ENCODE measurements at regions not wholly inside any gene's neighbourhood (a gene's known extent, or its start where the extent isn't known, plus 50 kb on each side); places are given as distances from the start of the nearest gene placed in this dataset.

DNA sequence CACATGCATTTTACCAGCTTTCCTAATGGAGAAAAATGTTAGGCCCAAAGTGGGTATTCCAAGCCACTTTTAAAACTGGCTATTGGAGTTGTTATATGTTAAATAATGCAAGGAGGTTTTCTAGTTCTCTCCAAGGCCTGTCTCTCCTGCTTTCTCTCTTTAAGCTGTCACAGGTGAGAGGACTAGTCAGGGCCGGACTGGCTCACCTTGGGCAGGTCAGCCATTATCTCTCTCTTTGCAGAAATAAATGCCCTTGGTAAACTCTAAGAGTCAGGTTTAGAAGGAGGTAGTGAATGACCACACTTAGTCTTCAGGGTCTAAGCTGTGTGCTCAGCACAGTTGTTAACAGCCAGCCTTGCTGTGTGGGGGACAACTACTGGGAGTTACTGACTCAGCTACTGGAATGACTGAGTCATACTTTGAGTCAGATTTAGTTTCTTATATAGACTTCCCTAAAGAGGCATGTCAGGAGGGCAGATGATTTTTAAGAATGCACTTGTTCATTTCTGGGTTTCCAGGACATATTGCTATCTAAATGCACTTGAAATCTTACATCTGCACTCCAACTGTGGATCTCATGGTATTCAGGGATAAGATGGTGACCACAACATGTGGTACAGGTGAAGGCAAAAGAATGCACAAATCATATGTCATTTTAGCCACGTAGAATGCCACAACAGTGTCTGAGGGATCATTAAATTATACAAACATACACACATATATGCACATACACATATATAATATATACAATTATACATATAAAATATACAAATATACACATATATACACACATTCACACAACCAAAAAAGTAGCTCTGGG lies 719.4 kb downstream of the EPM2A start:
- DNase-seq (ENCODE audit: low spot score) = no peak

DNA sequence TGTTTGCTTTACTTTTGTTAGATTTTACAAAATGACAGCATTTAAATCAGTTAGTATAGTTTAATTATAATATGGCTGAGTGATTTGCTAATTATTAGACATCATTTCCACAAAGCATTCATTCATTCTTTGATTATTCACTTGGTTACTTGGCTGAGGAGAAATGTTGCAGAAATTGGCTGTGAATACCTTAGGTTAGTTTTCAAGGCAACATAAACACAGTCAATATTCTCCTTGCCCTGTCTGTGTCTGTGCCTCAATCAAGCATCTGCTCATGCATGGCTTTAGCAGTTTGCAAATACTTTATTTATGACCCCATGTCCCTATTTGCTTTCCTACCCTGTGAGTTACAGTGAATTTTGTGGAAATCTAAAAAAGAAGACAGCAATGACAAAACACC lies 718.3 kb downstream of the EPM2A start:
- no peak for DNase-seq (ENCODE audit: low spot score)

DNA sequence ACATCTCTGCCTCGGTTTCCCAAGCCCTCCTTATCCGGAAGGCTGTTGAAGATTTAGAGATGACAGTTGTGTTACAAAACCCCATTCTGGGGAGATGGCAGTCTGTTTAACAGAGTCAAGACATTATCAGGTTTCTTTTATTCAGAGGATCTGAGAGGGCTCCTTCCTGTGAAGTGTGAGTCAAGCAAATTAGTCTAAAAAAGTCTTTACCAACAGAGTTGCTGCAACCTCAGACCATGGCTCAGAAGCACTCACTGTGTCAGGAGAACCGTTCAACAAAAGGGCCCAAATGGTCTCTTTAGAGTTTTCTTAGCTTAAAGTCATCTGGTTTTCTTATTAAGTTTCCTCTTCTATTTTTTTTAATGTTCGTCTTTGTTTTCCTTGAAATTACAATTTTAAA lies 717.8 kb downstream of the EPM2A start:
- no peak for DNase-seq (ENCODE audit: low spot score)

DNA sequence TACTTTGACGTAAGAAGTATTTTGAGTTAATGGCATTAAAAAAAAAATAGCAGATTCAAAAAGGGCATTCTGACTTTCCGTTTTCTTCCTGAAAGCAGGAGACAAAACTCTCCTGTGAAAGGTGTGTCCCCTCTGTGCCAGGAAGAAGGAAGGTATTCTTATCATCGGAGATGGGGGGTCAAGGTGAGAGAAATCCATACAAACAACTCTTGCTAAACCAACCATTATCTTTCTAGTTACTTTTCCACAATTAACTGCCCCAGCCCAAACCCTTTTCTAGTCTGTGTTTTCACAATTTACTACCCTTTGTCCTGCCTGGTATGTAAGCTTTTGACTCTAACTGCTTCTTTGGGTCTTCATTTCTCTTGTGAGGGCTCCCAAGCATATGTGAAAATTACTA lies 717.3 kb downstream of the EPM2A start:
- DNase-seq (ENCODE audit: low spot score) = no peak

DNA sequence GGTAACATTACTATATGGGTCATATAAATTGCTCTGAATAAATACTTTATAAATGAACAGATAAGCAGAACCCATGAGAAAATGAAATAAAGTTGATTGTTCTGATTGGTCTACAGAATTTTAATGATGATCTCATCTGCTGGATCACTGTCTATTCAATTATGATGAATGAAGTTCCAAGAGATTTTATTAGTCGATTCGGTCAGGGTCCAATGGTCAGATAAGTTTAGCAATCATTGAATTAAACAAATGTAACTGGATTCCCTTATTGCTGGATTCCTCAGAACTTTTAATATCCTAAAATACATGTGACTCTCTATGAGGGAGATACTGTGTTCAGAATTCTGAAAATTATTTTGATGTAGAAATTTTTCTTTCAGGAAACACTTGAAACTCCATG lies 715.2 kb downstream of the EPM2A start:
- no peak for DNase-seq (ENCODE audit: low spot score)

DNA sequence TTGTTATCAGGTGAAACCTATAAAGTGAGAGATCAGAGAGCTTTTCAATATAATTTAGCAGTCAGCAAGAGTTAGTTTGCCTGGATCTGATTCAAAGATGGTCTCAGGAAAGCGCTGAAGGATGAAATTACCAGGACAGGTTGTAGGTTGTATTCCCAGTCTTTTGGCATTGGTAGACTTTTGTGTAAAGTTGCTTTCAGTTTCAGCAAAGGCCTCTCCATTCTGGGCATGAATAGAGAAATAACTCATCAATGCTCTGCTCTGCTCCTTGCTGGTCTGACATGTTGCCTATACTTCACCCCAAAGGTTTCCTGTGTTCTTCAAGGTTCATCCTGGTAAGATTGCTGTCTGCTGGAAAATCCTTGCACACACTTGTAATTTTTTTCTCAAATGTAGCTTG lies 714.8 kb downstream of the EPM2A start:
- DNase-seq (ENCODE audit: low spot score) = no peak

DNA sequence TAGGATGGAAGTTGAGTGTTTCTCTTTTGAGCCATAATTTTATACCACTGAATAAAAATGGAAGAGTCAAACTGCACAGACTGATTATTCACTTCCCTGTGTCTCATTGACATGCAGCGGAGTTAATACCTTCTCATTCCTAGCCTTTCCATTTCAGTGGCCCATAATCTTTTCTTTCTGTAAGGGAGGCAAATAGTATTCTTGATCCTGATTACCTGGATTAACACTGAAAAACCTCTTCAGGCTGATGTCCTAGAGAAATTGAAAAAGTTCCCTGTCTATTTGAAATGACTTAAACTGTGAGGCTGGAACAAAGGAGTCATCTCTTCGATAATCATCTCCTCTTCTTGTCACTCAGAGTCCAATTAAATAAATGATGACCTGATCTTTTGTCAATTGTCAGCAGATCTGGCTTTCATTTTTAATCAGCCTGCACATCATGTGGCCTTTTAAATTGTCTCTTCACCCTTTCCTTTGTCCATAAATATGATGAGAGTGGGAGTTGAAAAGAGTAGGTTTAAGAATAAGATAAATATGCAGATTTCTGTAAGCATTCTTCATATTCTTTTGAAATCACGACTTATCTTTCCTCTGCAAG lies 713.0 kb downstream of the EPM2A start:
- no peak for DNase-seq (ENCODE audit: low spot score)

DNA sequence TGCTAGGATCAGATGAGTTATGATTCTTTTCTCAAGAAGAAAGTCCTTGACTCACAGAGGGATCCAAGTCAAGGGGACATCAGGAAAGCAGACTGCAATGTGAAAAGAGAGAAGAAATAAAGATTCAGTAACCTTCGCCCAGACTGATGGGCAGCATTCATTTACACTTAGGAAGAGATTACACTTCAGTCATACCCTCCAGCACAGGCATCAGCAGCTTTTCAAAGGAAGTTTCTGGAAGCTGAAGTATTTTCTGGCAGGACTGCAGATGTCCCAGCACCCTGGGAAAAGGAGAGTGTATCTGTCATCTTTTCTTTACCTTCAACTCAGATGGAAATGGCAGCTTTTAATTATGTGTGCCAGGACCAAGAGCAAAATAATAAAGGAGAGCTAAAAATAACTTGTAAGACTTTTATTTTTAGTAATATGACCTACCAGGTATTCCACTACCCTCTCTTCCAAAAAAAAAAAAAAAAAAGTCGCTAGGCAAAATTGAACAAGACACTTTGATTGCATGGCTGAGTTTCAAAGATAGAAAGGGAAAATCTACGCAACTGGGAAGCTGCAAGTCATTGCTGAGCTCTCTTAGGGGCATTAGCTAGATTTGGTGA lies 712.1 kb downstream of the EPM2A start:
- DNase-seq (ENCODE audit: low spot score) = no peak

DNA sequence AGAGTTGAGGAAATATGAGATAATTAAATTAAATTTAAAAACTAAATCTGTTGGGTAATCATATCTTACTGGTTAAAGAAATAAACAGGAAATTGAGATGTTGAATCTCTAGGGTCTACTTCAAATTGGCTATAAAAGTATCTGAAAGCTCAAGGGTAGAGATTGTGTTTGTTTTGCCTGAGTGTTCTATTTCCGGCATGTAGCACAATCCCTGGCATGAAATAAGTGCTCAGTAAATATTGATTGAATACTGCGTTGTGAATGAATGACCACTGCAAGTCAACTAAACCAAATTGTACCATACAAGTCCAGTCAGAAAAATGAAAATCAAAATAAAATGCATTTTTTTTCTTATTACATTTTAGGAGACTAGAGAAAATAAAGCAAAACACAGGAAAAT lies 709.8 kb downstream of the EPM2A start:
- no peak for DNase-seq (ENCODE audit: low spot score)

DNA sequence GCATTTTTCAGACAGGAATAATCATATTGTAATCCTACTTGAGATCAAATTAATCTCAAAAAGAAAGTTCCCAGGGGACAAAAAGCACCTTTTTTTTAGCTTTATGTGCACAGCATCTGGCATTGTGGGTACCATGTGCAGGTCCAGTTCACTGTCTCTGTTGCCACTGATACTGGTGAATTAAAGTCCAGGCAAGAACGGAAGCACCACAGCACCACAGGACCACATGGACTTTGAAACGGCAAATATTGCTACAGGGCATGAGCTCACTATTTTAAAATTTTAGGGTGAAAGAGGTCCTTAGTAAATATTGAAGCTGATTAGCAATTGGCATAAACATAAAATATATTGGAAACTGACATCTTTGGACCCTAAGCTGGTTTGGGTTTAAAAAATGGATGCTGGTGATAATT lies 709.0 kb downstream of the EPM2A start:
- DNase-seq (ENCODE audit: low spot score) = no peak

DNA sequence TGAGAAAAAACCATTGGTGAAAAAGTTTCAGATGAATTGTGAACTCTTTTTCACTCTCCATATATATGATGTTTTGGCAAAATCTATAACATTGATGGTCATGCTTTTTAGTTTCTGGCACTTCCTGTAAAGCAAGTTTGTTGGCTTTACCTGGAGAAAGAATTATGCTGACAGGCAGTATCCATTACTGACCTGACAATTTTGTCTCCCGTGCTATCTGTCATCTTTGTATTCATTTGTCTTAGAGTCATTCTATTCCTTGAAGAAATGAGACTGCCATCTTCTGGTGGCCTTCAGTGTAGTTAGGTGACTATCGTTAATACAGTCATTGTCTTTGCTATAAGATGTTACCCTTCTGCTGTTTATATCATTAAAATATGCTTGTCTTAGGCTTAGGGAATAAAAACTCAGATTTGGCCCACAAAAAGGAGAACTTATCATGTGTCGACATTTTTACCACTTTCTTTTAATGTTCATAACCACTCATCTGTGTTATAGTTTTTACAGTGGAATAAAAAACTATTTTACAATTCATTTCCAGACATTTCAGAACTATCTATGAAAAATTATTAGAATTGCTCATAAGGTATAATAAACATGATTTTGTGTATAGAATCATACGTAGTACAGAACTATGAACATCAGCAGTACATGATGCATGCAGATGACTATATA lies 707.0 kb downstream of the EPM2A start:
- DNase-seq (ENCODE audit: low spot score) = peak; percentile 52

DNA sequence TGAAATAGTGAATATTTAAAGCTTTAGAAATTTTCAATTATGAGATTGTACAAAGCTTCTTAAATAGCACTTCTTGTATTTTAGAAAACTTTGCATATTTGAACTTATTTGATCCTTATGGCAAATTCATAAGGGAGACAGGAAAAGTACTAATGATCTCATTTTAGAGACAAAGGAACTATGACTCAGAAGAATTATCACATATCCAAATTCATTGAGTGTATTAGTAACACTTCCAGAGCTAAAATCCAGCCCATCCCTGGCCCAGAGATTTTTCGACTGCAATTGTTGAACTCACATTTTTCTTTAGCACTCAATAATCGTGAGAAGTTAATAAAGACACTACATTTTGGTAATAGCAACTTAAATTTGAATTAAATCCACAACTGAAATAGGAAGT lies 704.3 kb downstream of the EPM2A start:
- DNase-seq (ENCODE audit: low spot score) = no peak

DNA sequence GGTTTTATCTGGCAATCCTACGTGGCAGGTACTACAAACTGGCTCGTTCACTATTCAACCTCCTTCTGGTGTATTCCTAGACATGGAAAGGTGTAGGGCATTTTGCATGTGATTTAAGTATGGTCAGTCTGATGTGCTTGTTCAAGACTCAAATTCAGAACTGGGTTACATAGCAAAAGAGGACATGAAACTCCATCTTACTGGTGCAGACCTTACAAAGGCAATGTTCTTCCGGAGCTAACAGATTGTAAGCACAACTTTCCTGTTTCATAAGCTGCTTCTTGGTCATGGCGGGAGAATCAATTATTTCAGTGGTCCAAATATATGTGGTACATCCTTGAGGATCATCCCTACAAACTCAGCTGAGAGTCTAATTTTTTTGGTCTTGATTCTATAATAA lies 703.4 kb downstream of the EPM2A start:
- DNase-seq (ENCODE audit: low spot score) = no peak

DNA sequence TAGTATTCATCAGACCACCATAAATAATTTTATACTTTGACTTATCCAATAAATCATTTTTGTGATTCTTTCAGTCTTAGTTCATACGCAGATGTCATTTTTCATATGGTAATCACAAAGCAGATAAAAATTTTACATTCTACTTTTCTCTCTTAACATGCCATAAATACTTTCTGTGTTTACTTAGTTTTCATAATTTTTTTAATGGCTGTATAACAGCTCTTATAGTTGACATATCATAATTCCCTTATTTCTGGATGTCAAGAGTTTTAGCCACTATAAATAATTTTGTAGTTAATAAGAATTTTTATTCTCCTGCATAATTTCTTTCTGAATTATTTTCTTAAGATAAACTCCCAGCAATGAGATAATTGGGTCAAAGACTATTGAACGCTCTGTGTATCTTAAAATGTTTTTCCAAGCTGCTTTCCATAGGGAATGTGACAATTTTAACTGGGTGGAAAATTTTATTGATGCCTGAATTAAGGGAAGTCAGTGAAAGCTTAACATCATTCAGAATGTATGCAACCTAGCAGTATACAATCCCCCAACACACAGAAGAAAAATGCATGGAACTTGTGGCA lies 702.7 kb downstream of the EPM2A start:
- no peak for DNase-seq (ENCODE audit: low spot score)

DNA sequence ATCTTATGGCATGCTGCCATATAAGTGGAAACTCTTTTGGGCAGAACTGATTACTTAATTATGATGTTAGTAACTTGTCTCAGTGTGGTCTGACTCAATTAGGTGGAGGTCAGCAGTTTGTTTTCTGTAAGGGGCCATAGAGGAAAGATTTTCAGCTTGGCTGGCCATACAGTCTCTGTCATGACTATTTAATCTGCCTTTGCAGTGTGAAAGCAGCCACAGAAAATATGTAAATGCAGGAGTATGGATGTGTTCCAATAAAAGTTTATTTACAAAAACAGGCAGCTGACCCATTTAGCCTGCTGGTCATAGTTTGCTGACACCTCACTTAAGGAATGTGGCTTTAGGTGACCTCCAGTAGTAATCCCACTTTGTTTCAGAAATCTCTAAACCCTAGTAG lies 700.7 kb downstream of the EPM2A start:
- DNase-seq (ENCODE audit: low spot score) = no peak

DNA sequence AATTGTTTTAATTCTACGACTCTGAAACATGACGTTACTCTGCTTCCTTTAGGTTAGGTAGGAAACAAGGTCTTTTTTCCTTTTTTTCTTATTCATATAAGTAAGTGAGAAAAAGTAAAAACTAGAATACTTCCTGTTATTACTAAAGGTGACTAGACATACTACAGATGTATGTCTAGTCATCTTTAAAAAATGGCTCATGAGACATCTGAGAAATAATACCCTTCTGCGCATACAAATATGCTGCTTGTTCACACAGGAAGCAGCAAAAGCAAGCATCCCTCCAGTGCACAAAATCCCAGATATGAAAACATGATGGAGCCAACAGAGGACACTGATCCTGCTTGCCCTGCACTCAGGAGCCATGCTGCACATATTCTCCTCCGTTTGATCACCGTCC lies 699.1 kb downstream of the EPM2A start:
- no peak for DNase-seq (ENCODE audit: low spot score)

DNA sequence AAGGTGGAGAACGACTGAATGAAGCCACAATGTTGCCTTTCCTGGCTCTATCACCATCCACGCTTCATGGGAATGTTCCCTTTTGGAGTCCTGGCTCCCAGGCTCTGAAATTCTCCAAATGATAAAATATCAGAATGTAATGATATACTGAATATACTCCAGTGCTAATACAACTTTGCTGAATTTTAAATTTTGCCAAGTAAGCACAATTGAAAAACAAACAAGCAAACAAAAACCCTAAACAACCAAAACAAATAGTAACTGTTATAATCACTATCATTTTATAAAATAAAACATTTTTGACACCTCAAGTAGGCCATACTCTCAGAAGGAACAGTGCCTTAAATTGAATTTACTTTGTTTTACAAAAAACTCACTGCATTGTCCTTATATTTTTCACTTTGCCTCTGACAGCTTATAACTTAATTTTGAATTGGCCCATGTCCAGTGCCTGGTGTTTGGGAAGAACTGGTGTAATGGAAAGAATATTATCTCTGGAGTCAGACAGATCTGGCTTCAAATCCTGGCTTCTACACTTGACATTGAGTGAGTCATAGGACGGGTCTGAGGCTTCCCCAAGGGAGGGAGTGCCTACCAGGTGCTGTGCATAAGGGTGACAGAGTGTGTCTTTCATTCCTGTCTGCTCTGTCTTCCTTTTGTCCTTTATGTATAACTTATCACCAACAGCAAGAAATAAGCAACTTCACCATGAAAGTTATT lies 698.3 kb downstream of the EPM2A start:
- DNase-seq (ENCODE audit: low spot score) = no peak

DNA sequence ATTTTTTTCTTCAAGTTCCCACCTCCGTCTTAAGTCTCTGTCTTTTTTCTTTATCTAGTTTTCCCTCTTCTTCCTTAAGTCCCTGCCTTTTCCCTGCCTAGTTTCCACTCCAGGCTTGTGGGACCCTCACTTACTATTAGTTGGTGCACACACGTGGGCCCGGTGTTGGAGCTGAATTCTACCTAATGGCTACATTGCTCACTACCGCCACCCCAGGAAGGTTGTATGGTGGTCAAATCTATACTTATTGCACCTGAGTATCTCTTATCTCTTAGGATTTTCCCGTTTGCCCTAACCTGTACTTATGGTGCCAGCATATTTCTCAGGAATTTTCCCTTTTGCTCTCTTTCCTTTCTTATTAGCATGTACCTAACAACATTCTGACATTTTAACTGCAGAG lies 692.8 kb downstream of the EPM2A start:
- DNase-seq (ENCODE audit: low spot score) = no peak

DNA sequence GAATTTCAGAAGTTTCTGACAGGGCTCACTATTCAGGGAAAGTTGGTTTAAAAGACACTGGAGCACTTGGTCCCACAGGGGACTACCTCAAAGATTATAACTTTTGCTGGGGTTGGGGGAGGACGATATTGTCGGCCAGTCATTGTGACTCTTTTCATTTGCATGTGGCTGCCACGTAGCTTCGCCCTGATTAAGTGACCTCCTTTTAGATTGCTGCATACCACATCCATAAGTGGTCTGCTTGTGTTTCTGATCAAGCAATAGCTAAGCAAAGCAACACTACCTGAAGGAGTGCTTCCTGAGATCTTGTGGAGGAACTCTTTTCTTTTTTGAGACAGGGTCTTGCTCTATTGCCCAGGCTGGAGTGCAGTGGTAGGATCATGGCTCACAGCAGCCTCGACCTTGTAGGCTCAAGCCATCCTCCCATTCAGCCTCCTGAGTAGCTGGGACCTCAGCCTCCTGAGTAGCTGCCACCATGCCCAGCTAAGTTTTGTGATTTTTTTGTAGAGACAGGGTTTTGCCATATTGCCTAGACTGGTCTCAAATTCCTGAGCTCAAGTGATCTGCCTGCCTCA lies 691.3 kb downstream of the EPM2A start:
- no peak for DNase-seq (ENCODE audit: low spot score)

DNA sequence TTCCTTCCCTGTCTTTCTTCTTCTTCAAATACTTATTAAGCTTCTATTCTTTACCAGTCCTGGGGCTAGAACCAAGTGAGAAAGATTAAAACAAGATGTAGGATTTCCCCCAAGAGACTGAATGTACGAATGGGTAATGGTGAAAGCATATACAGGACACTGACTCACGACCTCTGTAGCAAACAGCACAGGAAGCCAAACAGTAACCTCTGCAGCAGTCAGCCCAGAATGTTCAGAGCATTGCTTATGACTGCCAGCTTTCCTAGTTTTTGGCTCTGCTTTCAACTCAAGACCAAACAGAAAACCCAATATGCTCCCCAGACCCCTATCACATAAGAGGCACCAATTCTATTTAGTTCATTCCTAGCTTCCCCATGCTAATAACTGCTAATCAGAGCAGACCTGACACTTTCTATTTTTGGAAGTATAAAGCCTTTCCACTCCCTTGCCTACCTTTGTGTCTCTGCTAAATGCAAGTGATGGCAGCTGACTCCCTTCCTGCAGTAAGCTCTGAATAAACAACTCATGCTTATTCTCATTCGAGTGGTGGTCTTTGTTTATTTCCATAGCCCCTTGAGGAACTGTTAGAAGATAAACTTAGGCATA lies 690.6 kb downstream of the EPM2A start:
- no peak for DNase-seq (ENCODE audit: low spot score)

DNA sequence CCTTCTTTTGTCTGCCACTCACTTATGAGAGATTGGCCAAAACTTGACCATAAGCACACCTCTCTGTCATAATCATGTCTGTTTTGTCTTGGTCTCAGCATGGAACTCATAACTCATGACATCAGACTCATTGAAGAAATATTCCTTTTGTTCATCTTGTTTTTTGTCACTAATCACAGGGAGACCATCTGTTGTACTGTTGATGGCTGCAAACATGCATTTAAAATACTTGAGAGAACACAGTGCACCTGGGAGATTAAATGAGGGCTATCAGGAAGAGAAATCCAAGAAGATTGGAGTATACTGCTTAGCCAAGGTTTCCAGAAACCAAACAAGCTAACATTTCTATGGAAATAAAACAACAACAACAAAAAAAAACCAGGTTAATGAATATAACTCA lies 689.7 kb downstream of the EPM2A start:
- DNase-seq (ENCODE audit: low spot score) = no peak
